ENCODE measurements at regions not wholly inside any gene's neighbourhood (a gene's known extent, or its start where the extent isn't known, plus 50 kb on each side); places are given as distances from the start of the nearest gene placed in this dataset.

- H3K4me1 ChIP-seq: no peaks in the 10 kb centered on the region
- ATAC-seq (no peak), DNase-seq (no peak)
- no peak overlapping the region for H3K4me3 ChIP-seq
- no peaks in the 10 kb centered on the region for H3K36me3 ChIP-seq
- H3K27ac ChIP-seq: no peak overlapping the region
- no peaks in the 10 kb centered on the region for H3K9me3 ChIP-seq
- TF ChIP-seq, protein P1, sequence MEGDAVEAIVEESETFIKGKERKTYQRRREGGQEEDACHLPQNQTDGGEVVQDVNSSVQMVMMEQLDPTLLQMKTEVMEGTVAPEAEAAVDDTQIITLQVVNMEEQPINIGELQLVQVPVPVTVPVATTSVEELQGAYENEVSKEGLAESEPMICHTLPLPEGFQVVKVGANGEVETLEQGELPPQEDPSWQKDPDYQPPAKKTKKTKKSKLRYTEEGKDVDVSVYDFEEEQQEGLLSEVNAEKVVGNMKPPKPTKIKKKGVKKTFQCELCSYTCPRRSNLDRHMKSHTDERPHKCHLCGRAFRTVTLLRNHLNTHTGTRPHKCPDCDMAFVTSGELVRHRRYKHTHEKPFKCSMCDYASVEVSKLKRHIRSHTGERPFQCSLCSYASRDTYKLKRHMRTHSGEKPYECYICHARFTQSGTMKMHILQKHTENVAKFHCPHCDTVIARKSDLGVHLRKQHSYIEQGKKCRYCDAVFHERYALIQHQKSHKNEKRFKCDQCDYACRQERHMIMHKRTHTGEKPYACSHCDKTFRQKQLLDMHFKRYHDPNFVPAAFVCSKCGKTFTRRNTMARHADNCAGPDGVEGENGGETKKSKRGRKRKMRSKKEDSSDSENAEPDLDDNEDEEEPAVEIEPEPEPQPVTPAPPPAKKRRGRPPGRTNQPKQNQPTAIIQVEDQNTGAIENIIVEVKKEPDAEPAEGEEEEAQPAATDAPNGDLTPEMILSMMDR (IDR thresholded peaks at IDR 0.05): no peak
- intact Hi-C loops (cut with DNase I): no loop called here
- no peaks in the 10 kb centered on the region for H3K27me3 ChIP-seq
These were observed 252.4 kb upstream of the PHF14 start for GRCh38 chr7:10721289-10721688.

- H3K27ac ChIP-seq: no peak overlapping the region
- no peaks in the 10 kb centered on the region for H3K4me1 ChIP-seq
- H3K27me3 ChIP-seq: no peaks in the 10 kb centered on the region
- ATAC-seq: no peak
- no peak overlapping the region for H3K4me3 ChIP-seq
- TF ChIP-seq, protein P1 (IDR thresholded peaks at IDR 0.05): no peak
- intact Hi-C loops (cut with DNase I): no loop called here
- H3K36me3 ChIP-seq: no peaks in the 10 kb centered on the region
- no peak for DNase-seq
- H3K9me3 ChIP-seq: no peaks in the 10 kb centered on the region
These were observed 249.8 kb upstream of the PHF14 start for GRCh38 chr7:10723832-10724231.

DNA sequence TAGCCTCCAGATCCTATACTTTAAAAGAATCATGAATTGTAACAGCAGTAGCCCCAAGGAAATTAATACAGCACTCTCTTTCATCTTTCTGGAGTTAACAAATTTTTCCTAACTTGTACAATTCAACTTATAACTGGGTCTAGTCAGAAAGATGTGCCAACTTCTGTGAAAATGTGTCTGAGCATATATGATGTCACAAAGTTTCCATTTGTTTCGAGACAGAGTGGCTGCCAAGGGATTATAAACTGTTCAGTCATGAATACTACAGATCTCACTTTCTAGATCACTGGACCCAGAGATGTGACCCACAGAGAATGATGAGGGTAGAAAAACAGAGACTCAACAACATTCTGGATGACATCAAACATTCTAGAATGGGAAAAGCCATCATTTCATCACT lies 249.2 kb upstream of the PHF14 start:
- TF ChIP-seq, protein P1 (IDR thresholded peaks at IDR 0.05): no peak
- no peaks in the 10 kb centered on the region for H3K4me1 ChIP-seq
- H3K4me3 ChIP-seq: no peak overlapping the region
- no peak overlapping the region for H3K27ac ChIP-seq
- no peak for ATAC-seq
- no peaks in the 10 kb centered on the region for H3K9me3 ChIP-seq
- no peaks in the 10 kb centered on the region for H3K36me3 ChIP-seq
- no peaks in the 10 kb centered on the region for H3K27me3 ChIP-seq
- intact Hi-C loops (cut with DNase I): no loop called here
- no peak for DNase-seq

DNA sequence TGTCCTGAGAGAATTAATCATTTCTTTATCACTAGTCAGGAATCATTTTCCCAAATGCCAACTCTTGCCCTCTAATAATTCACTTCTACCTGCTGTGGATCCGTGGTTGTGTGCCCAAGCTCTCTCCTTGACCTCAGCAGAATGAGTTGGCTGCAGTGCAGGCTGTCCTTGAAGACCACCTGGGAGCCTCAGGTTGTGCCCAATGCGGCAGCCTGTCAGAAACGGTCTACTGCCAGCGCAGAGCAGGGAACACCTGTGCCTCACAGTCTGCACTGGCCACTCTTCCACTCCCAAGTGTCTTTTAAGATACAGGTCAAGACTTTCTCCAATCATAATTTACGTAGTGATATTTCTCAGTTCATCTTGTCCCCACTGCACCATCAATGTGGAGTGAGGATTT lies 246.0 kb upstream of the PHF14 start:
- DNase-seq (no peak), ATAC-seq (no peak)
- Histone ChIP-seq H3K36me3 (no peaks in the 10 kb centered on the region), H3K27me3 (no peaks in the 10 kb centered on the region), H3K9me3 (no peaks in the 10 kb centered on the region), H3K4me3 (no peak overlapping the region), H3K27ac (no peak overlapping the region), H3K4me1 (no peaks in the 10 kb centered on the region)
- intact Hi-C loops (cut with DNase I): no loop called here
- TF ChIP-seq, protein P1 (IDR thresholded peaks at IDR 0.05): no peak

- H3K9me3 ChIP-seq: no peaks in the 10 kb centered on the region
- no peak overlapping the region for H3K4me3 ChIP-seq
- no peak for DNase-seq
- H3K27ac ChIP-seq: no peak overlapping the region
- intact Hi-C loops (cut with DNase I): no loop called here
- no peaks in the 10 kb centered on the region for H3K27me3 ChIP-seq
- TF ChIP-seq, protein P1 (IDR thresholded peaks at IDR 0.05): no peak
- ATAC-seq: no peak
- no peaks in the 10 kb centered on the region for H3K4me1 ChIP-seq
- no peaks in the 10 kb centered on the region for H3K36me3 ChIP-seq
These were observed 242.4 kb upstream of the PHF14 start for GRCh38 chr7:10731253-10731773.

All from left lung (tissue), 4 donors.